Lung (tissue), 11 donors: ENCODE measurements at regions not wholly inside any gene's neighbourhood (a gene's known extent, or its start where the extent isn't known, plus 50 kb on each side); places are given as distances from the start of the nearest gene placed in this dataset.
A peak's percentile ranks its signal among the peaks of the same experiment; 100 is the strongest.

ENCODE experiments used
- ATAC-seq: fragments of 200-7000 bp; cut with Tn5 transposase; one replicate; pipeline ENCODE4 v1.9.1; 2020; ENCODE audit warnings: moderate number of reproducible peaks; ENCODE audit not compliant: insufficient read depth, low FRiP score
- DNase-seq, 3 donors: peaks; one replicate each; pipeline ENCODE4 v3.0.0-alpha.2; 2013 to 2017
- H3K27ac ChIP-seq, 2 donors: one replicate each; pipeline ENCODE4 v1.5.1; 2013; ENCODE audit warnings: mild to moderate bottlenecking in 2 of 2, moderate library complexity in 2 of 2, control low read depth in 1 of 2, inconsistent platforms in 1 of 2, low read depth in 1 of 2, low read length in 1 of 2
- H3K27me3 ChIP-seq, 3 donors: one replicate each; pipeline ENCODE4 v1.5.1; 2013; ENCODE audit warnings: low read length in 2 of 3; ENCODE audit not compliant: control insufficient read depth in 3 of 3, insufficient read depth in 3 of 3
- H3K36me3 ChIP-seq, 4 donors: one replicate each; pipeline ENCODE4 v1.5.1; 2013; ENCODE audit warnings: low read length in 4 of 4, mild to moderate bottlenecking in 1 of 4, moderate library complexity in 1 of 4; ENCODE audit not compliant: control insufficient read depth in 4 of 4, insufficient read depth in 4 of 4
- H3K4me1 ChIP-seq, 5 donors: one replicate each; pipeline ENCODE4 v1.5.1; 2013; ENCODE audit warnings: low read length in 5 of 5, mild to moderate bottlenecking in 2 of 5, moderate library complexity in 1 of 5; ENCODE audit not compliant: control insufficient read depth in 5 of 5, insufficient read depth in 5 of 5
- H3K4me3 ChIP-seq: one replicate; pipeline ENCODE4 v1.5.1; 2013; ENCODE audit warnings: mild to moderate bottlenecking, control low read depth, moderate library complexity
- H3K9ac ChIP-seq, 2 donors: one replicate each; pipeline ENCODE4 v1.5.1; 2013; ENCODE audit warnings: low read length in 2 of 2, control low read depth in 1 of 2; ENCODE audit not compliant: insufficient read depth in 1 of 2
- H3K9me3 ChIP-seq, 4 donors: one replicate each; pipeline ENCODE4 v1.5.1; 2013; ENCODE audit warnings: low read length in 3 of 4, mild to moderate bottlenecking in 1 of 4, moderate library complexity in 1 of 4; ENCODE audit not compliant: control insufficient read depth in 4 of 4, insufficient read depth in 3 of 4
- CTCF ChIP-seq: IDR thresholded peaks from 2 replicates; pipeline ENCODE4 v1.5.1; 2012; ENCODE audit warnings: mild to moderate bottlenecking; ENCODE audit errors: control extremely low read depth, extremely low read depth
- WGBS, 2 donors: extraction: QIAGEN DNeasy Blood & Tissue Kit; methylation state at CpG; one replicate each; pipeline ENCODE4 v1.1.7; 2013; 5-methylcytosine and 5-hydroxymethylcytosine counted together
- donor health status: control.
- donor health status: control.
- donor health status: Bipolar disorder and iron deficiency.
- donor health status: healthy.
- donor health status: DM: yes; HTN: yes; CAD: no.

GRCh38 chr5:74173665-74174064 is 466.9 kb downstream of the ENC1 start:
- Histone ChIP-seq H3K27ac (no peak overlapping the region), H3K4me1 (peaks cover 0 to 18% (median 1%) of the 10 kb centered on the region in 5 donors), H3K27me3 (no peaks in the 10 kb centered on the region), H3K9ac (no peak overlapping the region), H3K4me3 (no peak overlapping the region), H3K9me3 (no peaks in the 10 kb centered on the region), H3K36me3 (no peaks in the 10 kb centered on the region)
- WGBS, 2 donors: 89 to 94% methylated on average over 7 of the region's 7 CpGs
- peak in 2 of 3 donors; percentile 15 to 39 for DNase-seq
- no peak for TF ChIP-seq CTCF
- ATAC-seq: no peak

GRCh38 chr5:74173241-74173640 is 467.3 kb downstream of the ENC1 start:
- peaks cover 0 to 18% (median 1%) of the 10 kb centered on the region in 5 donors for H3K4me1 ChIP-seq
- WGBS, 2 donors: 88 to 91% methylated on average over 7 of the region's 7 CpGs
- H3K9ac ChIP-seq: no peak overlapping the region
- H3K9me3 ChIP-seq: no peaks in the 10 kb centered on the region
- H3K27ac ChIP-seq: no peak overlapping the region
- DNase-seq: peak; percentile 16 to 52 (median 46)
- ATAC-seq: no peak
- no peak overlapping the region for H3K4me3 ChIP-seq
- no peaks in the 10 kb centered on the region for H3K36me3 ChIP-seq
- no peak for TF ChIP-seq CTCF
- no peaks in the 10 kb centered on the region for H3K27me3 ChIP-seq

- H3K4me3 ChIP-seq: no peak overlapping the region
- peaks cover 0 to 20% (median 8%) of the 10 kb centered on the region in 5 donors for H3K4me1 ChIP-seq
- 84 to 88% methylated on average over 2 of the region's 2 CpGs for WGBS, 2 donors
- H3K27me3 ChIP-seq: no peaks in the 10 kb centered on the region
- no peak overlapping the region for H3K27ac ChIP-seq
- H3K9me3 ChIP-seq: no peaks in the 10 kb centered on the region
- TF ChIP-seq CTCF: no peak
- H3K36me3 ChIP-seq: no peaks in the 10 kb centered on the region
- no peak overlapping the region for H3K9ac ChIP-seq
- no peak for ATAC-seq
- peak; percentile 23 to 80 (median 76) for DNase-seq
Measured at GRCh38 chr5:74169701-74170100, 470.8 kb downstream of the ENC1 start.

GRCh38 chr5:74167930-74168315 is 472.6 kb downstream of the ENC1 start:
- no peaks in the 10 kb centered on the region for H3K36me3 ChIP-seq
- H3K27me3 ChIP-seq: no peaks in the 10 kb centered on the region
- no peaks in the 10 kb centered on the region for H3K9me3 ChIP-seq
- no peak overlapping the region for H3K27ac ChIP-seq
- no peak for ATAC-seq
- peaks cover 0 to 17% (median 3%) of the 10 kb centered on the region in 5 donors for H3K4me1 ChIP-seq
- no peak overlapping the region for H3K4me3 ChIP-seq
- DNase-seq: no peak
- no peak for TF ChIP-seq CTCF
- H3K9ac ChIP-seq: no peak overlapping the region
- WGBS, 2 donors: 83 to 92% methylated on average over 4 of the region's 4 CpGs
